ENCODE measurements at regions not wholly inside any gene's neighbourhood (a gene's known extent, or its start where the extent isn't known, plus 50 kb on each side); places are given as distances from the start of the nearest gene placed in this dataset.

DNA sequence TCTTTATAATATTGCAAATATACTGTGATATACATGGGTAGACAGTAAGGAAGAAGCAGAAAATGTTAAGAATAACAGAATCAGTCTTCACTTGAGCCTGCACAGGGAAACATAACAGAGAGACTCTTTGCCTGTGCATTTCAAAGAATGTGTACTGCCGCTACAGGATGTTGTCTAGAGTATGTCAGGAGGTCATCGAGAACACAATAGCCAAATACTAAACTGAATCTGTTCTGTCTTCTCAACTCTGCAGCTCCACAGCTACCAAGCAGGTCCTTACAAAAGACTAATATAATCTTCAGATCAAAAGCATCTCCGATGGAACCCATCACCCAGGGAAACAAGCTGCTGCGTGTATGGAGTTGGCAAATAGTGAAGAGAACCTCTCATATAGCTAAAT is 471.5 kb downstream of the PCDH10 start:
- TF ChIP-seq, protein P1, sequence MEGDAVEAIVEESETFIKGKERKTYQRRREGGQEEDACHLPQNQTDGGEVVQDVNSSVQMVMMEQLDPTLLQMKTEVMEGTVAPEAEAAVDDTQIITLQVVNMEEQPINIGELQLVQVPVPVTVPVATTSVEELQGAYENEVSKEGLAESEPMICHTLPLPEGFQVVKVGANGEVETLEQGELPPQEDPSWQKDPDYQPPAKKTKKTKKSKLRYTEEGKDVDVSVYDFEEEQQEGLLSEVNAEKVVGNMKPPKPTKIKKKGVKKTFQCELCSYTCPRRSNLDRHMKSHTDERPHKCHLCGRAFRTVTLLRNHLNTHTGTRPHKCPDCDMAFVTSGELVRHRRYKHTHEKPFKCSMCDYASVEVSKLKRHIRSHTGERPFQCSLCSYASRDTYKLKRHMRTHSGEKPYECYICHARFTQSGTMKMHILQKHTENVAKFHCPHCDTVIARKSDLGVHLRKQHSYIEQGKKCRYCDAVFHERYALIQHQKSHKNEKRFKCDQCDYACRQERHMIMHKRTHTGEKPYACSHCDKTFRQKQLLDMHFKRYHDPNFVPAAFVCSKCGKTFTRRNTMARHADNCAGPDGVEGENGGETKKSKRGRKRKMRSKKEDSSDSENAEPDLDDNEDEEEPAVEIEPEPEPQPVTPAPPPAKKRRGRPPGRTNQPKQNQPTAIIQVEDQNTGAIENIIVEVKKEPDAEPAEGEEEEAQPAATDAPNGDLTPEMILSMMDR (IDR thresholded peaks at IDR 0.05): no peak
- TF ChIP-seq POLR2A (IDR thresholded peaks at IDR 0.05): no peak
